GM21529 (cell line): ENCODE measurements at regions not wholly inside any gene's neighbourhood (a gene's known extent, or its start where the extent isn't known, plus 50 kb on each side); places are given as distances from the start of the nearest gene placed in this dataset.

ENCODE experiments used
- ATAC-seq: cut with Tn5 transposase; IDR thresholded peaks from one replicate; pipeline ENCODE4 v1.9.1; 2021; ENCODE audit not compliant: unreplicated experiment

- no peak for ATAC-seq
Observed at GRCh38 chr3:150220799-150221198, 187.3 kb upstream of the TSC22D2 start.

GRCh38 chr3:150220041-150220440 lies 188.1 kb upstream of the TSC22D2 start:
- ATAC-seq: no peak

DNA sequence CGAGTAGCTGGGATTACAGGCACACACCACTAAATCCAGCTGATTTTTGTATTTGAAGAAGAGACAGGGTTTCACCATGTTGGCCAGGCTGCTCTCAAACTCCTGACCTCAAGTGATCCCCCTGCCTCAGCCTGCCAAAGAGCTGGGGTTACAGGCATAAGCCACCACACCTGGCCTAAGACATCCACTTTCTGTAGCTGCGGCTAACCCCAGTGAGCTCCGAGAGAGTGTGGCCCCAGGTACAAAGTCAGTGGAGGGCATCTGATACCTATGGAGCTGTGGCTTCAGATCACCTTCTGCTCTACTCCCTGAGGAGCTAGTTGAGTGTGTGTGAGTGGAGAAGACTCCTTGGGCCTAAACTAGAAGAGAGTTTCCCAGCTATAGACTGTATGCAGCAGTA lies 189.3 kb upstream of the TSC22D2 start:
- no peak for ATAC-seq

- ATAC-seq: no peak
Observed at GRCh38 chr3:150218236-150218635, 189.9 kb upstream of the TSC22D2 start.

- no peak for ATAC-seq
Observed at GRCh38 chr3:150217691-150218090, 190.4 kb upstream of the TSC22D2 start.

GRCh38 chr3:150216866-150217600 lies 191.1 kb upstream of the TSC22D2 start:
- ATAC-seq: no peak

GRCh38 chr3:150216041-150216811 lies 191.9 kb upstream of the TSC22D2 start:
- ATAC-seq: no peak

GRCh38 chr3:150215616-150216015 lies 192.5 kb upstream of the TSC22D2 start:
- no peak for ATAC-seq

DNA sequence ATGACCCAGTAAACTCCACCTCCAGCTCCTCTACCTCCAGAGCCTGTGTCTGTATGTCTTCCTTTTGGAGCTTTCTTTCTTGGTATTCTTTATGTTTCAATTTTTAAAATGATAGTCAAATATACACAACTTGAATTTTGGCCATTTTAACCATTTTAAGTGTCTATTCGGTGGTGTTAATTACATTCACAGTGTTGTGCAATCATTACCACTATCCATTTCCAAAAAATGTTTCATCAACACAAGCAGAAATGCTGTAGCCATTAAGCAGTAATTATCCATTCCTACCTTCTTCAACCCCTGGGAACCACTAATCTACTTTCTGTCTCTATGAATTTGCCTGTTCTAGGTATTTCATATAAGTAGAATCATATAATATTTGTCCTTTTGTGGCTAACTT lies 194.5 kb upstream of the TSC22D2 start:
- ATAC-seq: no peak

GRCh38 chr3:150210461-150211110 lies 197.5 kb upstream of the TSC22D2 start:
- no peak for ATAC-seq

DNA sequence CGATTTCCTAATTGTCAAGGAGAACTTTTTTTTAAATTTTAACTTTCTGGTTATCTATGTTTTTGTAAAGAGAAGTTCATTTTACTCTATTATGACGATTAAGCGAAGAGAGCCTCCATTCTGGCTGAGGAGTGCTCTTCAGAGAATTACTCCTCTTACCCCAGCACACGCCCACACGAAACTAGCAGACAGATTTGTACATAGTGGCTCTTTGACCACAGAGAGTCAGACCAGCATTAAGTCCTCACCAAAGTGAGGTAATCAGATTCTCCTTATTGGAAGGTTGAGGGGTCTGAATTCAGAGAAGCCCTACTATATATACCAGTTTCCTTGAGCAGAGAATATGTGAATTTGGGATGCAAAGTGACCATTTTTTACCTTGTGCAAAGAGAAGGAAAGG lies 204.8 kb upstream of the TSC22D2 start:
- ATAC-seq: no peak

DNA sequence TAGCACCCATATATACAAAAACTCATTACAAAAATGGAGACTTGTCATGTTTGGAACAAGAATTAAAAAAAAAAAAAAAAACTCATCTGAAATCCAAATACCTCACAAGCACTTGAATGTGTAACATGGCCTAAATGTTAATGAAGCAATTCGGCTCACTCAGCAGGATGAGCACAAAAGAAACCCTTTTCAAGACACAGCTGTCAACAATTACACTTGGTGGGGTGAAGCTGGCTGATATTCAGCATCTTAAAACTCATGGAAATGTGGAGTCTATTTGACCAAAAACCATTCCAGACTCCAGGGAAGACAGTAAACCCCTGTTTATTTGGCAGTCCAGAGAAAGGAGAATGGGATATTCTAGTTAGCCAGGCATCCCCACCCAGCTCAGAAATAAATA lies 205.4 kb upstream of the TSC22D2 start:
- ATAC-seq: no peak

DNA sequence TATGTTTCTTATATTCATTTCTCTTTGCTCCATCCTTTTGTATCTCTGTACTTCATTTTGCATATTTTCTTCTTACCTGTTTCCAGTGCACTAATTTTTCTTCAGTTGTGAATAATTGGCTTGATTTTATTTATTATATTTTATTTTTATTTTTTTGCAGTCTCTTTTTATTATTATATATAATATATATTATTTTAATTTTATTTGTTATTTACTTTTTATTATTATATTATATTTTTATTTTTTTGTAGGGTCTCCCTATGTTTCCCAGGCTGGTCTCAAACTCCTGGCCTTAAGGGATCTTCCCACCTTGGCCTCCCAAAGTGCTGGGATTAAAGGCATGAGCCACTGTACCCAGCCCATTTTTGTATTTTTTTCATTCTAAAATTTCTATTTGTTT lies 213.1 kb upstream of the TSC22D2 start:
- no peak for ATAC-seq

DNA sequence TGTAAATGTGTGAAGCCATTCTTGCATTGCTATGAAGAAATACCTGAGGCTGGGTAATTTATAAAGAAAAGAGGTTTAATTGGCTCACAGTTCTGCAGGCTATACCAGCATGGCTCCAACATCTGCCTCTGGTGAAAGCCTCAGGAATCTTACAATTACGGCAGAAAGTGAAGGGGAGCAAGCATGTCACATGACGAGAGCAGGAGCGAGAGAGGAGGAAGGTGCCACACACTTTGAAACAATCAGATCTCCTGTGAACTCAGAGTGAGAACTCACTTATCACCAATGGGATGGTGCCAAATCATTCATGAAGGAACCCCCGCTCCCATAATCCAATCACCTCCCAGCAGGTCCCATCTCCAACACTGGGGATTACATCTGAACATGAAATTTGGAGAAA lies 213.6 kb upstream of the TSC22D2 start:
- ATAC-seq: no peak

- peak; percentile 13 for ATAC-seq
Observed at GRCh38 chr3:150184426-150185071, 213.9 kb upstream of the PFN2 start.

DNA sequence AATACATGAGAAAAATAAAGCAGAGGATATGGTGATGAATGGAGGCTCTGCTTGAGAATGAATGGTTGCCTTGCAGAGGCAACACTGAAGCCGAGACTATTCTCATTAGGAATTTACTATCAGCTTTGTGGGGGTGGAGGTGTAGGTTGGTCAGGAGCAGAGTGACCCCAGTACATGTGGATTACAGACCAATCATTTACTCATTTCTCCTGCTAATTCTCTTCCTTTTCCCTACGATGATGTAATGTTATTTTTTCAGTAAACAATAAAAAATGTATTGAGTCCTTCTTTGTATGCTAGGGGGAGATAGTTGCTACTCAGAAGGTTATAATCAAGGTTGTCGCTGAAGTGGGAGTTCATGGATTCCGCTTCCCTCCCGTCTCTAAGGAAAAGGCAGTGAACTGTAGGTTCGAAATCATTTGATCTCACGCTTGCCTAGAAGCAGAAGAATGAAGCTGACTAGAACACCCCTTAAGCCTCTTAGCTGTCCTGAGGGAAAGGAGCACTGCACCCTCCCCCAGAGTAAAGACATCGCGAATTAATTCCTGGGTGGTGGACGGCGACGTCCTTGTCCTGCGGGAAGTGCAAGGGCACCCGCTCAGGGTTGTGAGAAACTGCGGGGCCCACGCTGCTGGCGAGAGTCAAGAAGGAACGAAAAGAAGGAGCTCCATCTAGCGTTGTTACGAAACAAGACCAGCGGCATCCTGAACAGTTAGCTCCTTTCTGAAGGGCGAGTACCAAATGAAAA lies 213.2 kb upstream of the PFN2 start:
- ATAC-seq: peak; percentile 93

- no peak for ATAC-seq
Observed at GRCh38 chr3:150180334-150180733, 209.6 kb upstream of the PFN2 start.

GRCh38 chr3:150179330-150179729 lies 208.6 kb upstream of the PFN2 start:
- no peak for ATAC-seq

DNA sequence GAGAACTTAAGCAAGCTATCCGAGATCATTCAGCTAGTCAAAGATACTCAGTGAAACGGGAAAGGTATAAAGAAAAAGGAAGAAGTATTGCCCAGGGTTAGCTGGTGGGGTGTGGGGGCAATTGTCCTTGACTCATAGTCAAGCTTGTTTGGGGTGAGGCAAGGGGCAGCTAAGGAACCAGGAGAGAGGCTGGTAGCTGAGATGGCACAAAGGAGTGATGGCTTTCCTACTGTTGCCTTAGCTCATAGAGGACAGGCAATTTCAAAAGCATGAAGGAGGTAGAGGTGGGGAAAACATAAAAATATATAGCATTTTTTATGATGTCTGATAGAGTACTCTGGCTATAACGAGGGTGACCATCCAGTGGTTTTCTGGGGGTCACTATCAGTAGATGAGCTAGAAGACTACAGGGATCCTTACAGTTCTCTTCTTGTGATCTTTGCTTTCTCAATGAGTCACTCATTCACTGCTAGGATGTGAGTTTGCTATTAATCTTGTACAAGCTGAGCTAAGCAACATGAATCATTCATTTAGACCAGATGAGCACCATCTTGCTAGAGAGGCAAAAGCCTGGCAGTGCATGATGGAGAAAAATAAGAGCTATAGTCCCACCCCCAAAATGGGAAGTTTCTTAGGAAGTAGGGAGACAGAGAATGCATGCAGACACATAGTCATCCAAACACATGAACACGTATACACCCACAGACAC lies 207.1 kb upstream of the PFN2 start:
- no peak for ATAC-seq

DNA sequence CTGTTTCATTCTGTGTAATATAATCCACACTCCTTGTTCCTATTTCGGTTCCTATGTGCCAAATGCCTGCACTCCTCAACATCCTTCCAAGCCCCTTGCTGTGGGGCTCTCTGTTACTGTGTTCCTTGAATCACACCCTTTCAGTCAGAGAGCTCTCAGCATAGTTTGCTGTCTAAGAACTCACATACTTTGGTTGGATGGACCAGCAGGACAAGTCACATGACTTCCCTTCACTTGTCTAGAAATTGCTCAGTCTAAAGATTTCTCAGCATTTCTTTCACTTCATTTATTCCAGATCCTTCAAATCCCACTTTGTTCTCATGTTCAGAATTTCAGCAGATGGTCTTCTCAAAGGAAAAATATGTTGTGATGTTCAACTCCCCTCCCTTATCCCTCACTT lies 203.5 kb upstream of the PFN2 start:
- no peak for ATAC-seq
